HepG2 (cell line): ENCODE measurements at regions not wholly inside any gene's neighbourhood (a gene's known extent, or its start where the extent isn't known, plus 50 kb on each side); places are given as distances from the start of the nearest gene placed in this dataset.

Experiments used
- ATAC-seq: fragments of 200-7000 bp; cut with Tn5 transposase; 3 replicates; pipeline ENCODE4 v1.9.1; 2020; ENCODE audit warnings: mild to moderate bottlenecking, moderate library complexity
- BruUV-seq: library from RNA; stranded (reverse); fragments of 400-500 nt; replicated peaks from 2 replicates; lab custom pipeline; 2021; lab: Mats Ljungman, UMichigan
- CTCF ChIA-PET: fragments of 300-600 bp; formaldehyde crosslinking; extraction: SDS; loops from one replicate; lab custom pipeline; 2021; ENCODE audit warnings: low total read pairs, inconsistent platforms, low intra/inter-chr PET ratio; lab: Yijun Ruan, JAX
- POLR2A ChIA-PET: fragments of 350-600 bp; sonication (Branson Sonifier 250); formaldehyde crosslinking; loops from one replicate; lab custom pipeline; 2020; ENCODE audit warnings: antibody characterized with exemption, inconsistent platforms; lab: Yijun Ruan, JAX
- DNase-seq: peaks from one replicate; pipeline ENCODE4 v3.0.0-alpha.2; 2015; ENCODE audit warnings: low spot score
- FAIRE-seq: peaks from 3 replicates; lab custom pipeline; 2011; peaks lifted over from hg19 to GRCh38; lab: Jason Lieb, UNC
- H2AFZ ChIP-seq: one replicate; pipeline ENCODE4 v1.6.1; 2011; ENCODE audit warnings: low read length, inconsistent platforms
- H3K27ac ChIP-seq: fragments of 300-600 bp; 3 replicates; pipeline ENCODE4 v1.8.0; 2011; ENCODE audit warnings: mixed run types, mild to moderate bottlenecking, mixed read lengths, low read length, inconsistent platforms; ENCODE audit not compliant: insufficient read depth; ENCODE audit errors: extremely low read length
- H3K27me3 ChIP-seq, 2 experiments: fragments of 200-600 bp in 1 of 2; 2 replicates in 1 of 2; 3 replicates in 1 of 2; pipeline versions ENCODE4 v1.6.0 to v1.8.0; 2011; ENCODE audit warnings: low read length in 2 of 2, mild to moderate bottlenecking in 2 of 2, moderate library complexity in 2 of 2, inconsistent platforms in 1 of 2; ENCODE audit not compliant: insufficient read depth in 2 of 2, control insufficient read depth in 1 of 2
- H3K36me3 ChIP-seq, 2 experiments: fragments of 200-600 bp in 1 of 2; replicated peaks in 1 of 2; 2 replicates in 1 of 2; 3 replicates in 1 of 2; pipeline versions ENCODE4 v1.5.1 to v1.8.0; 2011; ENCODE audit warnings: low read length in 2 of 2, inconsistent platforms in 1 of 2; ENCODE audit not compliant: insufficient read depth in 2 of 2, control insufficient read depth in 1 of 2
- H3K4me1 ChIP-seq: 2 replicates; pipeline ENCODE4 v1.5.1; 2012; ENCODE audit warnings: low read length, inconsistent platforms; ENCODE audit not compliant: insufficient read depth
- H3K4me2 ChIP-seq: 2 replicates; pipeline ENCODE4 v1.6.0; 2011; ENCODE audit warnings: low read depth, low read length, inconsistent platforms
- H3K4me3 ChIP-seq, 3 experiments: fragments of 200-600 bp in 1 of 3; sonication (generic), shearing (Covaris generic) in 1 of 3; replicated peaks in 1 of 3; 2 replicates each; pipeline ENCODE4 v1.5.1; 2011 to 2016; ENCODE audit warnings: low read length in 3 of 3, inconsistent platforms in 2 of 3, low read depth in 2 of 3, mild to moderate bottlenecking in 2 of 3, control low read depth in 1 of 3, mixed read lengths in 1 of 3; ENCODE audit not compliant: insufficient read depth in 1 of 3
- H3K79me2 ChIP-seq: one replicate; pipeline ENCODE4 v1.6.1; 2011; ENCODE audit warnings: low read length, inconsistent platforms; ENCODE audit not compliant: insufficient read depth
- H3K9ac ChIP-seq: 2 replicates; pipeline ENCODE4 v1.6.0; 2011; ENCODE audit warnings: mild to moderate bottlenecking, low read depth, low read length, inconsistent platforms; ENCODE audit not compliant: insufficient read depth
- H3K9me3 ChIP-seq: 2 replicates; pipeline ENCODE4 v1.5.1; 2012; ENCODE audit warnings: mild to moderate bottlenecking, low read length
- H4K20me1 ChIP-seq: 2 replicates; pipeline ENCODE4 v1.6.0; 2011; ENCODE audit warnings: inconsistent platforms, mild to moderate bottlenecking, low read length, moderate library complexity; ENCODE audit not compliant: insufficient read depth
- BRCA1 ChIP-seq: sonication (generic); formaldehyde crosslinking; IDR thresholded peaks from 2 replicates; pipeline ENCODE4 v1.4.0; 2020; ENCODE audit warnings: missing genetic modification reagents
- CHD2 ChIP-seq: IDR thresholded peaks from 2 replicates; pipeline ENCODE4 v1.6.1; 2011; ENCODE audit warnings: low read depth, low read length, improper control_type of control experiment
- HNF4G ChIP-seq, 2 experiments: sonication (generic) in 1 of 2; formaldehyde crosslinking in 1 of 2; IDR thresholded peaks; 2 replicates each; pipeline versions ENCODE4 v1.4.0 to v1.6.1; 2011 to 2020; ENCODE audit warnings: borderline replicate concordance in 2 of 2, low read depth in 2 of 2, mild to moderate bottlenecking in 2 of 2, low read length in 1 of 2, missing genetic modification reagents in 1 of 2, moderate library complexity in 1 of 2
- HOXD1 ChIP-seq: sonication (generic); formaldehyde crosslinking; IDR thresholded peaks from 2 replicates; pipeline ENCODE4 v1.5.0; 2020; ENCODE audit warnings: missing genetic modification reagents
- REPIN1 ChIP-seq: sonication (generic); formaldehyde crosslinking; IDR thresholded peaks from 2 replicates; pipeline ENCODE4 v1.8.0; 2022; ENCODE audit warnings: missing genetic modification reagents, low read depth, mild to moderate bottlenecking, borderline replicate concordance
- SAFB2 ChIP-seq: sonication (generic); formaldehyde crosslinking; IDR thresholded peaks from 2 replicates; pipeline ENCODE4 v1.5.1; 2020; ENCODE audit warnings: missing genetic modification reagents, low read depth, mild to moderate bottlenecking, borderline replicate concordance
- SNRNP70 ChIP-seq: fragments of 200-400 bp; formaldehyde crosslinking; IDR thresholded peaks from 2 replicates; pipeline ENCODE4 v1.6.1; 2017; ENCODE audit warnings: mild to moderate bottlenecking, low read depth, low read length, moderate library complexity
- TAF1 ChIP-seq: sonication (generic); formaldehyde crosslinking; IDR thresholded peaks from 2 replicates; pipeline ENCODE4 v1.4.0; 2020; ENCODE audit warnings: missing genetic modification reagents
- TRIM24 ChIP-seq: sonication (generic); formaldehyde crosslinking; IDR thresholded peaks from 2 replicates; pipeline ENCODE4 v1.8.0; 2022; ENCODE audit warnings: mild to moderate bottlenecking, missing genetic modification reagents
- ZFYVE20 ChIP-seq: sonication (generic); formaldehyde crosslinking; IDR thresholded peaks from 2 replicates; pipeline ENCODE4 v1.8.0; 2023; ENCODE audit warnings: low read depth, mild to moderate bottlenecking, moderate library complexity, missing genetic modification reagents, borderline replicate concordance
- ZNF205 ChIP-seq: IDR thresholded peaks from 2 replicates; pipeline ENCODE4 v1.6.1; 2018; ENCODE audit warnings: missing biosample characterization, missing genetic modification reagents
- ZNF232 ChIP-seq: sonication (generic); formaldehyde crosslinking; IDR thresholded peaks from 2 replicates; pipeline ENCODE4 v1.4.0; 2020; ENCODE audit warnings: missing genetic modification reagents, borderline replicate concordance
- ZNF44 ChIP-seq: sonication (generic); formaldehyde crosslinking; IDR thresholded peaks from 2 replicates; pipeline ENCODE4 v1.5.1; 2020; ENCODE audit warnings: mild to moderate bottlenecking, missing genetic modification reagents
- ZNF615 ChIP-seq: sonication (generic); formaldehyde crosslinking; IDR thresholded peaks from 2 replicates; pipeline ENCODE4 v1.5.0; 2020; ENCODE audit warnings: mild to moderate bottlenecking, missing genetic modification reagents, borderline replicate concordance
- ZNF792 ChIP-seq: IDR thresholded peaks from 2 replicates; pipeline ENCODE4 v1.6.1; 2016
- ZNF878 ChIP-seq: sonication (generic); formaldehyde crosslinking; IDR thresholded peaks from 2 replicates; pipeline ENCODE4 v1.8.1; 2023; ENCODE audit warnings: mild to moderate bottlenecking, missing genetic modification reagents, moderate library complexity
- in situ Hi-C: cut with HindIII; loops from 2 replicates; pipeline ENCODE4 v1.10.0; 2017; ENCODE audit warnings: low pct_unique_long_range_greater_than_20kb; ENCODE audit not compliant: extremely low pct_ligation_motif_present
- intact Hi-C: fragments of 100-400 bp; cut with micrococcal nuclease; formaldehyde crosslinking; loops from one replicate; pipeline ENCODE4 v1.10.0; 2022; ENCODE audit not compliant: unreplicated experiment
- TF ChIP-seq, protein P1 (sequence below): sonication (generic); formaldehyde crosslinking; IDR thresholded peaks from 2 replicates; pipeline ENCODE4 v1.8.0; 2022; ENCODE audit warnings: mild to moderate bottlenecking, missing genetic modification reagents
- TF ChIP-seq, protein P2 (sequence below): IDR thresholded peaks from 2 replicates; pipeline ENCODE4 v1.6.1; 2016; ENCODE audit warnings: missing genetic modification reagents, missing compliant biosample characterization
- TF ChIP-seq, protein P3 (sequence below): sonication (generic); formaldehyde crosslinking; IDR thresholded peaks from 2 replicates; pipeline ENCODE4 v1.5.1; 2020; ENCODE audit warnings: mild to moderate bottlenecking, missing genetic modification reagents, moderate library complexity

DNA sequence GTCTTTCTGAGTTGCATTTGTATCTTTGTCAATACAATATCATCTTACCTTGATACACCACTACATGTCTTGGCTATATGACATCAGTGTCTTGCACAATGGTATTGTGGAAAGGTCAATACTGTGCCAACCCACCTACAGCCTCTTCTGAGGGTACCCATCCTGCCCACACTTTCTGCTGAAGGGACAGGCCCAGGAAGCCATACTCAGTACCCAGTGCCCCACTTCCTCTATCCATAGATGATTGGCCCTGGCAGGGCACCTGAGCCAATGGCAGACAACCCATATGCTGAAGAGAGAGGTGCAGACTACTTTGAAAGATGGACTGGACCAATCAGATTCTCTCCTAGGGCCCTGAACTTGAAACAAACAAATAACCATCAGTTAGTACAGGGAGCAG lies 152.0 kb upstream of the ADO start:
- H2AFZ ChIP-seq, result no peak overlapping the region

More for the DNA sequence above, 152.0 kb upstream of the ADO start:
- Histone ChIP-seq H4K20me1 (no peaks in the 10 kb centered on the region), H3K4me2 (no peak overlapping the region)
- TF ChIP-seq HNF4G (IDR thresholded peaks at IDR 0.05; ENCODE audit: borderline replicate concordance, low read depth, low read length) (no peak), HNF4G (CRISPR knock-in tag; IDR thresholded peaks at IDR 0.05; ENCODE audit: borderline replicate concordance, low read depth) (no peak), ZNF878 (CRISPR knock-in tag) (no peak), TRIM24 (CRISPR knock-in tag) (no peak), ZFYVE20 (CRISPR knock-in tag) (no peak), REPIN1 (CRISPR knock-in tag) (no peak), ZNF615 (CRISPR knock-in tag) (no peak), ZNF205 (CRISPR knock-in tag) (no peak), ZNF232 (CRISPR knock-in tag) (no peak), SNRNP70 (no peak), ZNF44 (CRISPR knock-in tag) (no peak), TAF1 (CRISPR knock-in tag) (no peak), CHD2 (no peak), SAFB2 (no peak), BRCA1 (CRISPR knock-in tag) (no peak), HOXD1 (CRISPR knock-in tag) (no peak), ZNF792 (no peak)
- TF ChIP-seq, protein P1, sequence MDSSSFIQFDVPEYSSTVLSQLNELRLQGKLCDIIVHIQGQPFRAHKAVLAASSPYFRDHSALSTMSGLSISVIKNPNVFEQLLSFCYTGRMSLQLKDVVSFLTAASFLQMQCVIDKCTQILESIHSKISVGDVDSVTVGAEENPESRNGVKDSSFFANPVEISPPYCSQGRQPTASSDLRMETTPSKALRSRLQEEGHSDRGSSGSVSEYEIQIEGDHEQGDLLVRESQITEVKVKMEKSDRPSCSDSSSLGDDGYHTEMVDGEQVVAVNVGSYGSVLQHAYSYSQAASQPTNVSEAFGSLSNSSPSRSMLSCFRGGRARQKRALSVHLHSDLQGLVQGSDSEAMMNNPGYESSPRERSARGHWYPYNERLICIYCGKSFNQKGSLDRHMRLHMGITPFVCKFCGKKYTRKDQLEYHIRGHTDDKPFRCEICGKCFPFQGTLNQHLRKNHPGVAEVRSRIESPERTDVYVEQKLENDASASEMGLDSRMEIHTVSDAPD (CRISPR knock-in tag), result no peak
- TF ChIP-seq, protein P2, sequence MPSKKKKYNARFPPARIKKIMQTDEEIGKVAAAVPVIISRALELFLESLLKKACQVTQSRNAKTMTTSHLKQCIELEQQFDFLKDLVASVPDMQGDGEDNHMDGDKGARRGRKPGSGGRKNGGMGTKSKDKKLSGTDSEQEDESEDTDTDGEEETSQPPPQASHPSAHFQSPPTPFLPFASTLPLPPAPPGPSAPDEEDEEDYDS (CRISPR knock-in tag), result no peak
- TF ChIP-seq, protein P3, sequence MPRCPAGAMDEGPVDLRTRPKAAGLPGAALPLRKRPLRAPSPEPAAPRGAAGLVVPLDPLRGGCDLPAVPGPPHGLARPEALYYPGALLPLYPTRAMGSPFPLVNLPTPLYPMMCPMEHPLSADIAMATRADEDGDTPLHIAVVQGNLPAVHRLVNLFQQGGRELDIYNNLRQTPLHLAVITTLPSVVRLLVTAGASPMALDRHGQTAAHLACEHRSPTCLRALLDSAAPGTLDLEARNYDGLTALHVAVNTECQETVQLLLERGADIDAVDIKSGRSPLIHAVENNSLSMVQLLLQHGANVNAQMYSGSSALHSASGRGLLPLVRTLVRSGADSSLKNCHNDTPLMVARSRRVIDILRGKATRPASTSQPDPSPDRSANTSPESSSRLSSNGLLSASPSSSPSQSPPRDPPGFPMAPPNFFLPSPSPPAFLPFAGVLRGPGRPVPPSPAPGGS (CRISPR knock-in tag), result no peak
- TF ChIP-seq, all 625 proteins: peak for 0
- ATAC-seq, result no peak
- H3K4me3 ChIP-seq, result no peak overlapping the region
- no peaks in the 10 kb centered on the region for H3K9me3 ChIP-seq
- DNase-seq, result no peak
- H3K9ac ChIP-seq, result no peak overlapping the region
- H3K27ac ChIP-seq, result no peak overlapping the region
- H3K4me1 ChIP-seq, result no peaks in the 10 kb centered on the region
- intact Hi-C loops, result no loop called here
- BruUV-seq, result no TSS peak
- ChIA-PET POLR2A (no interaction called here), CTCF (no interaction called here)
- no peaks in the 10 kb centered on the region for H3K27me3 ChIP-seq
- H3K36me3 ChIP-seq, result no peaks in the 10 kb centered on the region
- no peaks in the 10 kb centered on the region for H3K79me2 ChIP-seq
- in situ Hi-C loops, result no loop called here
- no peak for FAIRE-seq
